Endothelial cell (in vitro differentiated cells): ENCODE measurements at regions not wholly inside any gene's neighbourhood (a gene's known extent, or its start where the extent isn't known, plus 50 kb on each side); places are given as distances from the start of the nearest gene placed in this dataset.

Experiments used
- DNase-seq: peaks from one replicate; pipeline ENCODE4 v3.0.0; 2021; ENCODE audit warnings: low spot score
- H3K27ac Mint-ChIP-seq: one replicate; pipeline ENCODE4 v1.8.0; 2021; ENCODE audit warnings: mixed read lengths, inconsistent platforms; ENCODE audit not compliant: unreplicated experiment
- H3K27me3 Mint-ChIP-seq: one replicate; pipeline ENCODE4 v1.8.0; 2021; ENCODE audit warnings: mild to moderate bottlenecking, moderate library complexity, mixed read lengths, inconsistent platforms; ENCODE audit not compliant: unreplicated experiment
- H3K36me3 Mint-ChIP-seq: one replicate; pipeline ENCODE4 v1.8.0; 2021; ENCODE audit warnings: mild to moderate bottlenecking, low read depth, mixed read lengths, inconsistent platforms; ENCODE audit not compliant: unreplicated experiment
- H3K4me1 Mint-ChIP-seq: one replicate; pipeline ENCODE4 v1.8.0; 2021; ENCODE audit warnings: mild to moderate bottlenecking, mixed read lengths, inconsistent platforms; ENCODE audit not compliant: unreplicated experiment
- H3K4me3 Mint-ChIP-seq: one replicate; pipeline ENCODE4 v1.8.0; 2021; ENCODE audit warnings: mild to moderate bottlenecking, mixed read lengths, inconsistent platforms; ENCODE audit not compliant: unreplicated experiment
- H3K9me3 Mint-ChIP-seq: one replicate; pipeline ENCODE4 v1.8.0; 2021; ENCODE audit warnings: mixed read lengths, inconsistent platforms; ENCODE audit not compliant: unreplicated experiment
- CTCF ChIP-seq: fragments of 200-600 bp; sonication (generic); IDR thresholded peaks from one replicate; pipeline ENCODE4 v1.5.0; 2021; ENCODE audit warnings: antibody characterized with exemption; ENCODE audit not compliant: unreplicated experiment

GRCh38 chr12:88801227-88802095 is 221.2 kb upstream of the KITLG start:
- H3K27me3 Mint-ChIP-seq, result no peaks in the 10 kb centered on the region
- H3K9me3 Mint-ChIP-seq, result no peaks in the 10 kb centered on the region
- no peak overlapping the region for H3K27ac Mint-ChIP-seq
- DNase-seq, result no peak
- no peak for TF ChIP-seq CTCF
- no peaks in the 10 kb centered on the region for H3K36me3 Mint-ChIP-seq
- H3K4me1 Mint-ChIP-seq, result peaks cover 9% of the 10 kb centered on the region
- no peak overlapping the region for H3K4me3 Mint-ChIP-seq

GRCh38 chr12:88793096-88793495 is 212.8 kb upstream of the KITLG start:
- Mint-ChIP-seq H3K4me1 (no peaks in the 10 kb centered on the region), H3K9me3 (peaks cover 7% of the 10 kb centered on the region), H3K4me3 (no peak overlapping the region), H3K27me3 (no peaks in the 10 kb centered on the region), H3K36me3 (peaks cover 10% of the 10 kb centered on the region), H3K27ac (no peak overlapping the region)
- DNase-seq, result no peak
- TF ChIP-seq CTCF, result no peak

DNA sequence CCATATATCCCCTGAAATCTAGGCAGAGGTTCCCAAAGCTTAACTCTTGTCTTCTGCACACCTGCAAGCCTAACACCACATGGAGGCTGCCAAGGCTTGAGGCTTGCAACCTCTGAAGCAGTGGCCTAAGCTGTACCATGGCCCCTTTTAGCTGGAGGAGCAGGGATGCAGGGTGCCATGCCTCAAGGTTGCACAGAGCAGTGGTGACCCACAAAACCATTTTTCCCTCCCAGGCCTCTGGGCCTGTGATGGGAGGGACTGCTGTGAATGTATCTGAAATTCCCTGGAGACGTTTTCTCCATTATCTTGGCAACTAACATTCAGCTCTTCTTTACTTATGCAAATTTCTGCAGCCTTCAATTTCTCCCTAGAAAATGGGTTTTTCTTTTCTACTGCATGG is 210.0 kb upstream of the KITLG start:
- H3K27me3 Mint-ChIP-seq, result no peaks in the 10 kb centered on the region
- no peak for TF ChIP-seq CTCF
- no peak overlapping the region for H3K4me3 Mint-ChIP-seq
- H3K27ac Mint-ChIP-seq, result no peak overlapping the region
- peaks cover 7% of the 10 kb centered on the region for H3K9me3 Mint-ChIP-seq
- peaks cover 10% of the 10 kb centered on the region for H3K36me3 Mint-ChIP-seq
- DNase-seq, result no peak
- H3K4me1 Mint-ChIP-seq, result peaks cover 1% of the 10 kb centered on the region

- Mint-ChIP-seq H3K4me3 (no peak overlapping the region), H3K27ac (peak overlapping the region; percentile 83), H3K27me3 (peaks cover 7% of the 10 kb centered on the region), H3K36me3 (no peaks in the 10 kb centered on the region), H3K4me1 (peaks cover 31% of the 10 kb centered on the region), H3K9me3 (no peaks in the 10 kb centered on the region)
- TF ChIP-seq CTCF, result no peak
- no peak for DNase-seq
Measured at GRCh38 chr12:88784166-88784565, 203.9 kb upstream of the KITLG start.

DNA sequence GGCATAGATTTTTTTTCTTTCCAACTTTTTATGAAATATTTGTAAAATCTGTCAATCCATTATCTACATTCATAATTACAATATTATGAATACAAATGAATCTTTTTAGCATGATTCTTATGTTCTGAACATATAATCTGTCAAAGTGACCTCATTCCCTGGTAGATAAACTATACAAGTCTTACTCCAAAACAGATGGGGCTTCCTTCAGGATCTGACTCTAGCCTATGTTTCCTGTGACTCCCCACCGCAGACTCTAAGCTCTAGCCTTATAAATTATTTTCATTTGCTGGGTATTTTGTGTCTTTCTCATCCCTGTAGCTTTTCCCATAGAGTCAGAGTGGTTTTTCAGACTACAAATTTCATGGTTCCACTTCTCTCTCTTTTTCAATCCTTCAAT is 202.1 kb upstream of the KITLG start:
- H3K9me3 Mint-ChIP-seq, result no peaks in the 10 kb centered on the region
- peaks cover 34% of the 10 kb centered on the region for H3K4me1 Mint-ChIP-seq
- no peak for TF ChIP-seq CTCF
- DNase-seq, result no peak
- no peaks in the 10 kb centered on the region for H3K36me3 Mint-ChIP-seq
- peaks cover 7% of the 10 kb centered on the region for H3K27me3 Mint-ChIP-seq
- H3K27ac Mint-ChIP-seq, result no peak overlapping the region
- no peak overlapping the region for H3K4me3 Mint-ChIP-seq
